ENCODE measurements at regions not wholly inside any gene's neighbourhood (a gene's known extent, or its start where the extent isn't known, plus 50 kb on each side); places are given as distances from the start of the nearest gene placed in this dataset.

GRCh38 chr2:129797489-129798300 is 181.8 kb upstream of the RAB6C start:
- TF ChIP-seq CTCF (IDR thresholded peaks at IDR 0.05; ENCODE audit: insufficient read depth, low read length, poor library complexity, severe bottlenecking) = no peak
- no peak for TF ChIP-seq EZH2phosphoT487 (conservative IDR thresholded peaks at IDR 0.05; ENCODE audit: low read length)
